Activated CD8-positive, alpha-beta T cell treated with anti-CD3 and anti-CD28 coated beads, Interleukin-2, amount 10 ng/mL, durations not matched to agents 7 days and 5 days (primary cell): ENCODE measurements at regions not wholly inside any gene's neighbourhood (a gene's known extent, or its start where the extent isn't known, plus 50 kb on each side); places are given as distances from the start of the nearest gene placed in this dataset.

Experiments
- ATAC-seq: fragments of 150-1000 bp; cut with Tn5 transposase; one replicate; pipeline ENCODE4 v1.10.0; 2021; ENCODE audit warnings: moderate library complexity
- CTCF ChIA-PET: fragments of 350-600 bp; sonication (Branson Sonifier 250); formaldehyde crosslinking; loops from one replicate; lab custom pipeline; 2021; ENCODE audit warnings: antibody characterized with exemption; lab: Charles Lee
- POLR2A ChIA-PET: fragments of 350-600 bp; sonication (Branson Sonifier 250); formaldehyde crosslinking; loops from one replicate; lab custom pipeline; 2021; ENCODE audit warnings: antibody characterized with exemption; lab: Charles Lee
- DNase-seq: peaks from one replicate; pipeline ENCODE4 v3.0.0-alpha.2; 2020
- H3K27ac Mint-ChIP-seq: one replicate; pipeline ENCODE4 v1.8.0; 2021; ENCODE audit warnings: mild to moderate bottlenecking, mixed read lengths
- H3K27me3 Mint-ChIP-seq: one replicate; pipeline ENCODE4 v1.8.0; 2021; ENCODE audit warnings: low read depth, mixed read lengths
- H3K36me3 Mint-ChIP-seq: one replicate; pipeline ENCODE4 v1.8.0; 2021; ENCODE audit warnings: low read depth, mixed read lengths
- H3K4me1 Mint-ChIP-seq: one replicate; pipeline ENCODE4 v1.8.0; 2021; ENCODE audit warnings: low read depth, mixed read lengths
- H3K4me3 Mint-ChIP-seq: one replicate; pipeline ENCODE4 v1.8.0; 2021; ENCODE audit warnings: mild to moderate bottlenecking, mixed read lengths
- H3K9me3 Mint-ChIP-seq: one replicate; pipeline ENCODE4 v1.8.0; 2022; ENCODE audit warnings: mixed read lengths; ENCODE audit not compliant: insufficient read depth

DNA sequence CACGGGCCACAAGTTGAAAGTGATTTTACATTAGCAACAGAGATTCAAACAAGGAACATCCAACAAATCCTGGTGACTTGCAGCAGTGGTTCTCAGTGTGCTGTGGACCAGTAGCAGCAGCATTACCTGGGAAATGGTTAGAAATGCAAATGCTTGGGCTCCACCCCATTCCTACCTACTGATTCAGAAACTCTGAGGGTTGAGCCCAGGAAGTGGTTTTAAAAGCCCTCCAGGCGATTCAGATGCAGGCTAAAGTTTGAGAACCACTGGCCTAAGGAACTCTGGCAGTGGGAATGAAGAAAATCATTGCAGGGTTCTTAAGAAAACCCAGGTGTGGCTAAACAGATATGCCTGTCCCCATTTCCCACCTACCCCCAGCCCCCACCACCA is 398.8 kb downstream of the ENC1 start:
- Mint-ChIP-seq H3K4me1 (no peaks in the 10 kb centered on the region), H3K9me3 (no peaks in the 10 kb centered on the region)

DNA sequence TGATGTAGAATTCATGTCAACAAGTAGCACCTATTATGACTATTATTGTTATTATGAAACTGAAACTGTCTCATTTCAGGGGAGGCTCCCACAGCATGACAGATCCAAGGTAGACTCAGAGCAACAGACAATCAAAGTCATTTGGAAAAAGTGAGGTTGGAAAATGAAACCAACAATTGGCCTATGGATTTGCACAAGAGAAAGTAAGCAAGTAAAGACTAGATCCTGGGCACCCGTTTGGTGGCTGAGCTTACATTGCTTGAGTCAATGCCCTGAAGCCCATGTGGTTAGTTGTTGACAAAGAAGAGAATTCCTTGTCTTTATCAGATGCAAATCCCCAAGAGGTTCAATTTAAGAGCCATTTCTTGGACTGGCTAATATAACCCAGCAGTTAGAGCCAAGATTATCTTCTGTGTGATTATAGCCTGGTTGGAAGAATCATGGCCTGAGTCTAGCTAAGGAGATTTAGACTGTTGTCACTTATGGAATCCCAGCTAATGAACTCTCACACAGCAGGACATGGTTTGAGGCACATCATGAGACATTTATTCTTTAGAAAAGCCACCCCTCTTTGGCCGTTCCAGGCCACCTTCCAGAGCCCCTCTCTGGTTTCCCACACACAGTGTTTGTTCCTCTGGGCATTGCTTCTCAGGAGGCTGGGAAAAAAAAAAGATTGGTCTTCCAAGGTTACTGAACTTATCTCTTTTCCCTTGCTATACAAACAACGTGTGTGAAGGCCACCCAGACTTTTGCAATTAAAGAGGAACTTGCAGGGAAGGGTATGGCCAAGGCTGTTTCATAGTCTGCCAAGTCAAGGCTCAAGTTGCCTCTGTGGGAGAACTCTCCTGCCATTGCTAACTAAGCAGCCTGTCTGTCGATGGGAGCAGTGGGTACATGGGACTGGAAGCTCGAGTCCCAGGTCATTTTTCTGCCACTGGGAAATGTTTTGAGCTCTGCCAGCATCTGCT is 399.5 kb downstream of the ENC1 start:
- Mint-ChIP-seq H3K27ac (no peak overlapping the region), H3K36me3 (no peaks in the 10 kb centered on the region), H3K9me3 (no peaks in the 10 kb centered on the region), H3K4me3 (no peak overlapping the region), H3K27me3 (peaks cover 5% of the 10 kb centered on the region), H3K4me1 (no peaks in the 10 kb centered on the region)
- CTCF ChIA-PET, result no interaction called here
- POLR2A ChIA-PET, result no interaction called here
- DNase-seq, result no peak
- ATAC-seq, result no peak

More for the DNA sequence above, 398.8 kb downstream of the ENC1 start:
- no peak overlapping the region for H3K27ac Mint-ChIP-seq
- peaks cover 6% of the 10 kb centered on the region for H3K27me3 Mint-ChIP-seq
- DNase-seq, result no peak
- H3K4me3 Mint-ChIP-seq, result no peak overlapping the region
- ChIA-PET CTCF (no interaction called here), POLR2A (no interaction called here)
- no peak for ATAC-seq
- H3K36me3 Mint-ChIP-seq, result no peaks in the 10 kb centered on the region

GRCh38 chr5:74239261-74239660 is 401.3 kb downstream of the ENC1 start:
- ChIA-PET CTCF (no interaction called here), POLR2A (no interaction called here)
- ATAC-seq, result no peak
- Mint-ChIP-seq H3K4me1 (no peaks in the 10 kb centered on the region), H3K9me3 (no peaks in the 10 kb centered on the region), H3K27me3 (peaks cover 5% of the 10 kb centered on the region), H3K27ac (no peak overlapping the region), H3K4me3 (no peak overlapping the region), H3K36me3 (no peaks in the 10 kb centered on the region)
- no peak for DNase-seq

DNA sequence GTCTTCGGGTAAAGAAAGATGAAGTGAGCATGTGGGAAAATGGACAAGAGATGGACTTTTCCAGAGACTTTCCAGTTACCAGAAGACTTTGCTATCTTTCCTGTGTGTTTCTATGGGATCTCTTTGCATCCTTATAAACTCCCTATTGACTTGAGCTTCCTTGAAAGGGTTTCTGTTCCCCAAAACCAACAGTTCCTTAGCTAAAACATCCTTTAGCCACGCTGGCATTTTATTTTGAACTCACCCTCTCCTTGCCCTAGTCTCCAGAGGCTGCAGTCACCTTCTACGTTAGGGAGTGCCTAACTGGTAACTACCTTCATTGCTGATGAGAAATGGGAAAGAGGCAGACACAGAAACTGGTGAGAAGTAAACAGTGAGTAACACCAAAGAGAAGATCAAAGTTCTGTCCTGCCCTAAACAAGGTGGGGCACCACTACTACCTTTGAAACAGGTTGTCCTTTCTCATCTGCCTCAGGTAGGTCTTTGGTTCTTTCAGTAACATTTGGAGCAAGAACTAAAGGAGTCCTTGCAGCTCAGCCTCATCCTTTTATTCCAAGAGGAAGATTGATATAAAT is 402.9 kb downstream of the ENC1 start:
- ATAC-seq (no peak), DNase-seq (no peak)
- CTCF ChIA-PET, result no interaction called here
- no peak overlapping the region for H3K4me3 Mint-ChIP-seq
- H3K27me3 Mint-ChIP-seq, result peaks cover 2% of the 10 kb centered on the region
- no peaks in the 10 kb centered on the region for H3K36me3 Mint-ChIP-seq
- no peaks in the 10 kb centered on the region for H3K4me1 Mint-ChIP-seq
- POLR2A ChIA-PET, result no interaction called here
- H3K27ac Mint-ChIP-seq, result no peak overlapping the region
- no peaks in the 10 kb centered on the region for H3K9me3 Mint-ChIP-seq

- H3K36me3 Mint-ChIP-seq, result no peaks in the 10 kb centered on the region
- no peaks in the 10 kb centered on the region for H3K9me3 Mint-ChIP-seq
- H3K4me3 Mint-ChIP-seq, result no peak overlapping the region
- no peak overlapping the region for H3K27ac Mint-ChIP-seq
- ATAC-seq (no peak), DNase-seq (no peak)
- ChIA-PET POLR2A (no interaction called here), CTCF (no interaction called here)
- no peaks in the 10 kb centered on the region for H3K4me1 Mint-ChIP-seq
- H3K27me3 Mint-ChIP-seq, result peaks cover 5% of the 10 kb centered on the region
Observed at GRCh38 chr5:74235552-74235951, 405.0 kb downstream of the ENC1 start.

GRCh38 chr5:74233571-74233970 is 407.0 kb downstream of the ENC1 start:
- ATAC-seq, result no peak
- Mint-ChIP-seq H3K27me3 (peaks cover 3% of the 10 kb centered on the region), H3K9me3 (no peaks in the 10 kb centered on the region), H3K4me3 (no peak overlapping the region), H3K36me3 (no peaks in the 10 kb centered on the region), H3K4me1 (no peaks in the 10 kb centered on the region), H3K27ac (no peak overlapping the region)
- POLR2A ChIA-PET, result no interaction called here
- no peak for DNase-seq
- CTCF ChIA-PET, result no interaction called here

- Mint-ChIP-seq H3K36me3 (no peaks in the 10 kb centered on the region), H3K4me1 (no peaks in the 10 kb centered on the region), H3K27ac (no peak overlapping the region), H3K27me3 (peaks cover 3% of the 10 kb centered on the region), H3K9me3 (no peaks in the 10 kb centered on the region), H3K4me3 (no peak overlapping the region)
- no peak for ATAC-seq
- POLR2A ChIA-PET, result no interaction called here
- CTCF ChIA-PET, result no interaction called here
- DNase-seq, result no peak
Observed at GRCh38 chr5:74233091-74233490, 407.4 kb downstream of the ENC1 start.

DNA sequence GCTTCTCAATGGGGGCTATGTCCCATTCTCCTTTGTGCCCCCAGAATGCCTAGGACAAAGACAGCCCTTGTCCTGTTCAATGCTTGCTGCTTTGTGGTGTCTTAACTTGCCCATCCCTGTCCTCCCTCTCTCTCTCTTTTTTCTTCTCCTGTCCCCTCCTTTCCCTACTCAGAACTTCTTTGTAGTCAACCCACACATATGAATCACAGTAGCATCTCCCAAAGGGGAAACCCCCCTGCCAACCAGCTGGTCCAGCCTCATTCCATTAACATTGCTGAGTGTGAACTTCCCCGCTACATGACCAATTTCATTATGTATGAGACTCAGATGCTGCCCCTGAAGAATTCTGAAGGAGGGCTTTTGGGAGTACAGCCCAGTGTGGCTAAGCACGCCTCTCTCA is 408.3 kb downstream of the ENC1 start:
- Mint-ChIP-seq H3K36me3 (no peaks in the 10 kb centered on the region), H3K27ac (no peak overlapping the region), H3K4me1 (no peaks in the 10 kb centered on the region), H3K27me3 (peaks cover 5% of the 10 kb centered on the region), H3K4me3 (no peak overlapping the region), H3K9me3 (no peaks in the 10 kb centered on the region)
- ChIA-PET CTCF (no interaction called here), POLR2A (no interaction called here)
- ATAC-seq (no peak), DNase-seq (no peak)

GRCh38 chr5:74231697-74232096 is 408.8 kb downstream of the ENC1 start:
- H3K27ac Mint-ChIP-seq, result no peak overlapping the region
- ATAC-seq, result no peak

DNA sequence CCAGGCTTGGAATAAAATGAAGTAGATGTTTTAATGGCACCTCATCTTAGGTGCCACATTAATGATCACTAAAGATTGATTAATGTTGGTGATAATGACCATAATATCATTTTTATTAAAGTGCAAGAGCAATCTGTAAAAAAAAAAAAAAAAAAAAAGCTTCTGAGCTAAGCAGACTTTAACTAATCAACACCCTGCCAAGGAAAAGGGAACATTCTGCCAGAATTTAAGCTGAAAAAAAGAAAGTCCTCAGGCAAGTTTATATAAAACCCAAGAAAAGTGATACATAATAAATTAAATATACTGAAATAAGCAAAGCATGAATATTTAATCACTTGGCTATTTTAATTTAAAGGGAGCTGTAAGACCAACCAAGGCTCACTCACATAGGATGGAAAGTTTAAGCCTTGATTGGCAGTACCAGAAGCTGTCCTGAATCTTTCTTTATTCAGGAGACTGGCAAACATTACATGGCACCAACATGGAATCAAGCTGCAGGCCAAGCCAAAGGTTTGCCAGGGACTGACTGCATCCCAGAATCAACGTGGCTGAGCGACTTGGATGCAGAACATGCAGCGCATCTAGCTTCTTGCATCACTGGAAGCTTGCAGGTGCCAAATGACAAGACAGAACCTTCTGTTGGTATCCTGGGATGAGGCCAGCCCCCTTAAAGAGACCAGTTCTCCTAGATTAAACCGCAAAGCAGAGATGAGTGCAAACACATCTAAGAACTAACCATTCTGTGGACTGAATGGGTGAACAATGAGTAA is 413.6 kb downstream of the ENC1 start:
- no peaks in the 10 kb centered on the region for H3K9me3 Mint-ChIP-seq
- H3K4me1 Mint-ChIP-seq, result no peaks in the 10 kb centered on the region
- H3K27me3 Mint-ChIP-seq, result peaks cover 5% of the 10 kb centered on the region
- ChIA-PET CTCF (no interaction called here), POLR2A (no interaction called here)
- no peaks in the 10 kb centered on the region for H3K36me3 Mint-ChIP-seq
- no peak overlapping the region for H3K4me3 Mint-ChIP-seq
- ATAC-seq (no peak), DNase-seq (no peak)
- no peak overlapping the region for H3K27ac Mint-ChIP-seq

More at GRCh38 chr5:74231697-74232096, 408.8 kb downstream of the ENC1 start:
- POLR2A ChIA-PET, result no interaction called here
- Mint-ChIP-seq H3K4me3 (no peak overlapping the region), H3K9me3 (no peaks in the 10 kb centered on the region), H3K4me1 (no peaks in the 10 kb centered on the region), H3K27me3 (peaks cover 5% of the 10 kb centered on the region), H3K36me3 (no peaks in the 10 kb centered on the region)
- DNase-seq, result no peak
- CTCF ChIA-PET, result no interaction called here

GRCh38 chr5:74225587-74225986 is 414.9 kb downstream of the ENC1 start:
- Mint-ChIP-seq H3K27me3 (peaks cover 2% of the 10 kb centered on the region), H3K4me3 (no peak overlapping the region), H3K9me3 (no peaks in the 10 kb centered on the region), H3K36me3 (no peaks in the 10 kb centered on the region), H3K27ac (no peak overlapping the region), H3K4me1 (no peaks in the 10 kb centered on the region)
- DNase-seq, result no peak
- ATAC-seq, result no peak
- CTCF ChIA-PET, result no interaction called here
- POLR2A ChIA-PET, result no interaction called here

GRCh38 chr5:74224331-74224730 is 416.2 kb downstream of the ENC1 start:
- CTCF ChIA-PET, result no interaction called here
- H3K4me1 Mint-ChIP-seq, result no peaks in the 10 kb centered on the region
- DNase-seq, result no peak

More at GRCh38 chr5:74224331-74224730, 416.2 kb downstream of the ENC1 start:
- no peak for ATAC-seq
- Mint-ChIP-seq H3K36me3 (no peaks in the 10 kb centered on the region), H3K27me3 (peaks cover 2% of the 10 kb centered on the region), H3K27ac (no peak overlapping the region), H3K4me3 (no peak overlapping the region), H3K9me3 (no peaks in the 10 kb centered on the region)
- POLR2A ChIA-PET, result no interaction called here
